ENCODE measurements at regions not wholly inside any gene's neighbourhood (a gene's known extent, or its start where the extent isn't known, plus 50 kb on each side); places are given as distances from the start of the nearest gene placed in this dataset.
"Not testable (repeated sequence)": the region's sequence is repeated elsewhere in the genome, so short reads cannot be mapped to it uniquely, and the experiment has no call there.

- no peak for DNase-seq (ENCODE audit: low read depth in 1 of 2, low spot score in 1 of 2)
- no peak for TF ChIP-seq CTCF (IDR thresholded peaks at IDR 0.05; ENCODE audit: low read depth, low read length)
- H3K4me1 ChIP-seq (ENCODE audit: low read depth) = no peaks in the 10 kb centered on the region
- no peaks in the 10 kb centered on the region for H3K27me3 ChIP-seq
- H3K36me3 ChIP-seq = no peaks in the 10 kb centered on the region
- no peaks in the 10 kb centered on the region for H3K9me3 ChIP-seq (ENCODE audit: low read depth)
- no peak overlapping the region for H3K27ac ChIP-seq
- no peak overlapping the region for H3K4me3 ChIP-seq
Measured at GRCh38 chr12:131365821-131366260, 345.0 kb upstream of the SFSWAP start.

GRCh38 chr12:131366261-131366871, 344.5 kb upstream of the SFSWAP start:
- H3K27me3 ChIP-seq = no peaks in the 10 kb centered on the region
- H3K36me3 ChIP-seq = no peaks in the 10 kb centered on the region
- no peak for DNase-seq (ENCODE audit: low read depth in 1 of 2, low spot score in 1 of 2)
- TF ChIP-seq CTCF (IDR thresholded peaks at IDR 0.05; ENCODE audit: low read depth, low read length) = no peak
- no peaks in the 10 kb centered on the region for H3K9me3 ChIP-seq (ENCODE audit: low read depth)
- no peak overlapping the region for H3K27ac ChIP-seq
- H3K4me1 ChIP-seq (ENCODE audit: low read depth) = no peaks in the 10 kb centered on the region
- no peak overlapping the region for H3K4me3 ChIP-seq

- not testable (repeated sequence) for H3K4me1 ChIP-seq (ENCODE audit: low read depth); H3K27ac ChIP-seq; H3K36me3 ChIP-seq; H3K9me3 ChIP-seq (ENCODE audit: low read depth); DNase-seq (ENCODE audit: low read depth in 1 of 2, low spot score in 1 of 2); H3K27me3 ChIP-seq; H3K4me3 ChIP-seq
Measured at GRCh38 chr12:131367067-131367982, 343.6 kb upstream of the SFSWAP start.

GRCh38 chr12:131367983-131368667, 342.8 kb upstream of the SFSWAP start:
- no peaks in the 10 kb centered on the region for H3K36me3 ChIP-seq
- no peak overlapping the region for H3K27ac ChIP-seq
- H3K9me3 ChIP-seq (ENCODE audit: low read depth) = no peaks in the 10 kb centered on the region
- DNase-seq (ENCODE audit: low read depth in 1 of 2, low spot score in 1 of 2) = no peak
- TF ChIP-seq CTCF (IDR thresholded peaks at IDR 0.05; ENCODE audit: low read depth, low read length) = no peak
- no peaks in the 10 kb centered on the region for H3K4me1 ChIP-seq (ENCODE audit: low read depth)
- no peaks in the 10 kb centered on the region for H3K27me3 ChIP-seq
- no peak overlapping the region for H3K4me3 ChIP-seq

GRCh38 chr12:131368668-131369071, 342.2 kb upstream of the SFSWAP start:
- no peak for DNase-seq (ENCODE audit: low read depth in 1 of 2, low spot score in 1 of 2)
- Histone ChIP-seq H3K4me1 (ENCODE audit: low read depth) (no peaks in the 10 kb centered on the region), H3K36me3 (no peaks in the 10 kb centered on the region), H3K27ac (no peak overlapping the region), H3K9me3 (ENCODE audit: low read depth) (no peaks in the 10 kb centered on the region), H3K4me3 (no peak overlapping the region), H3K27me3 (no peaks in the 10 kb centered on the region)
- no peak for TF ChIP-seq CTCF (IDR thresholded peaks at IDR 0.05; ENCODE audit: low read depth, low read length)
